Posterior cingulate gyrus (tissue), 11 donors: ENCODE measurements at regions not wholly inside any gene's neighbourhood (a gene's known extent, or its start where the extent isn't known, plus 50 kb on each side); places are given as distances from the start of the nearest gene placed in this dataset.
"Not testable (repeated sequence)": the region's sequence is repeated elsewhere in the genome, so short reads cannot be mapped to it uniquely, and the experiment has no call there.

ENCODE experiments used
- DNase-seq, 10 donors: peaks; one replicate each; pipeline versions ENCODE4 v3.0.0 to v3.0.0-alpha.2; 2020 to 2021; ENCODE audit warnings: mixed read lengths in 3 of 10
- intact Hi-C: fragments of 100-400 bp; cut with DNase I; formaldehyde crosslinking; loops from one replicate; pipeline ENCODE4 v1.15.1; 2023

DNA sequence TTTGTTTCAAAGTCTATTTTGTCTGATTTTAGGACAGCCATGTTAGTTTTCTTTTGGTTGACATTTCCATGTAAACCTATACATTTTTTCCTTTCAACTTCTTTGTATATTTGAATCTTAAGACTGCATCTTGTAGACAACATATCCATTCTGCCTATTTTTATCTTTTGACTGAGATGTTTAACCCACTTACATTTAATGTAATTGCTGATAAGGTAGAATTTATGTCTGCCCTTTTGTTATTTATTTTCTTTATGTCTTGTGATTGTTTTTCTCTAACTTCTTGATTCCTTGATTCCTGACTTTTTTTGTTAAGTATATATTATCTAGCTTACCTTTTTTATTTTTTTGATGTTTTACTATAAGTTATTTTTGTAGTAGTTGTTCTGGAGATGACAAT, 542.5 kb downstream of the SUCLG1 start:
- intact Hi-C loops: no loop called here
- DNase-seq: no peak

GRCh38 chr2:83915381-83915780, 543.7 kb downstream of the SUCLG1 start:
- DNase-seq: no peak
- intact Hi-C loops: no loop called here

GRCh38 chr2:83908750-83909149, 550.3 kb downstream of the SUCLG1 start:
- intact Hi-C loops: no loop called here
- no peak for DNase-seq

DNA sequence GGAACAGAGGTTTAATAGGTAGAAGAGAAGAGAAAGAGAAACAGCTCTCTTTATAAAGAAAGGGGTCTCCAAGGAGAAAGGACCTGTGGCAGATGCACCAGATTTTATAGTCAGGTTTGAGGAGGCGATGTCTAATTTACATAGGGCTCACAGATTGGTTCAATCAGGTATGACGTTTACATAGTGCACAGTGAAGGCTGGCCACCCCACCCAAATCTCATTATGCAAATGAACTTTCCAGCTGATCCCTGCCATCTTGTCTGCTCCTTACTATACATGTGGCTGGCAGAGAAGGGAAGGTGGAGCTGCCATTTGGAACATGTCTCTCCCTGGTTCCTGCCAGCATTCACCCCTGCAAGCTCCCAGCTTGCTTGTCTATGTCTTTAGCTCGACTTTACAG, 557.8 kb downstream of the SUCLG1 start:
- intact Hi-C loops: no loop called here
- DNase-seq: no peak

DNA sequence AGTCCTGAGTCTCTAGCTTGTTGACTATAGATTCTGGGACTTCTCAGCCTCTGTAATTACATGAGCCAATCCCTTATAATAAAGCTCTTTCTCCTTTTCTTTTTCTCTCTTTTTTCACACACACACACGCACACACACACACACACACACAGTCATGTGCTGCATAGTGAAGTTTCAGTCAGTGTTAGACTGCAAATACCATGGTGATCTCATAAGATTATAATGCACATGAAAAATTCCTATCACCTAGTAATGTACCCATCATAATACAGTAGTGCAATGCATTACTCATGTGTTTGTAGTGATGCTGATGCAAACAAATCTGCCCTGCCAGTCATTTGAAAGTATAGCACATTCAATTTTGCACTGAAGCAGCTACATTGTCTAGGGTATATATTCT, 558.2 kb downstream of the SUCLG1 start:
- no peak for DNase-seq

DNA sequence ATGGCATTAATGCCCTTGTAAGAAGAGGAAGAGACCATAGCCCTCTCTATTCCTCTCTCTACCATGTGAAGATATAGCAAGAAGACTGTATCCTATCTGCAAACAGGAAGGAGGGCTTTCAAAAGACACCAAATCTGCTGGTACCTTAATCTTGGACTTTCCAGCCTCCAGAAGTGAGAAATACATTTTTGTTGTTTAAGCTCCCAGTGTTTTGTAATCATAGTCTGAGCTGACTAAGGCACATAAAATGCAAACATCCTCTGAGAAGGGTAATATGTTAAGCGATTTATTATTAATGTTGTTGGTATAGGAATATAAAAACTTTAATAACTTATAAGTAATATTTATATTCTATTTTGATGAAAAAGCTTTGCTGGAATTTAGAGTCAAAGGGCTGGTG, 559.8 kb downstream of the SUCLG1 start:
- no peak for DNase-seq
- intact Hi-C loops: no loop called here

More for the DNA sequence above, 558.2 kb downstream of the SUCLG1 start:
- intact Hi-C loops: no loop called here

- intact Hi-C loops: no loop called here
- no peak for DNase-seq
Measured at GRCh38 chr2:83894976-83895375, 564.1 kb downstream of the SUCLG1 start.

DNA sequence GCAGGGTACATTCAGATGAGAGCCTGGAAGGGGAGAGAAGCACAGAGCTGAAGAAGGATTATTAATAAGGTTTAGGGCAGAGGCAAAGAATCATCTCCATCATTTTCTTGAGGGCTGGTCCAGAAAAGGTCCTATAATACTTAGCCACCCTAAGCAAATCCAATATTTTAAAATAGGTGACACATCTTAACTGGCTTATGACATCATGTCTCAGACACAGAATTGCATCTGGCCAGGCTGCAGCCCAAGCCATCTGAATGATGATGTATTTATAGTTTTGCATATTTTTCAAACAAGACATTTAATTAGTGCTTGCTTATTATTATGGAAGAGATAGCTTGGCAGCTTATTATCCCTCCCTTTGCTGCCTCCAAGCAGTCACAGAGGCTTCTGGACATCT, 571.3 kb downstream of the SUCLG1 start:
- DNase-seq: no peak
- intact Hi-C loops: no loop called here

GRCh38 chr2:83879127-83879526, 580.0 kb downstream of the SUCLG1 start:
- intact Hi-C loops: no loop called here
- peak in 2 of 10 donors; percentile 55 to 57 for DNase-seq

DNA sequence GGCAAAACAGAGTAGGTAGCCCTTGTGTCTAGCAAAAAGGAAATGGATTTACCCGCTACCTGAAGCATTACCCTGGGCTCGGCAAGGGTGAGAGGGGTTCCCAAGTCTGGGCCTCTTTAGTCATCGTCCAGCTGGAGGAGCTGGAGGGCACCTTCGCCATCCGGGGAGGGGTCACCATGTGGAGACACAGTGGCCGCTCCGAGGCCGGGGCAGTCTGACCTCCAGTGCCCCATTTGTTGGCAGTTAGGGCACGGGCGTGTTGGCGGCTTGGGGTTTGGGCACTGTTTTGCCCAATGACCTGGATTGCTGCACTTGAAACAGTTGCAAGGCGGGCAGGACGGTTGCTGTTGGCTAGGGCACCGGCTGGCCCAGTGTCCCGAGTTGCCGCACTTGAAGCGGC, 581.8 kb downstream of the SUCLG1 start:
- intact Hi-C loops: not testable (repeated sequence)
- DNase-seq: peak in 1 of 10 donors; percentile 75

DNA sequence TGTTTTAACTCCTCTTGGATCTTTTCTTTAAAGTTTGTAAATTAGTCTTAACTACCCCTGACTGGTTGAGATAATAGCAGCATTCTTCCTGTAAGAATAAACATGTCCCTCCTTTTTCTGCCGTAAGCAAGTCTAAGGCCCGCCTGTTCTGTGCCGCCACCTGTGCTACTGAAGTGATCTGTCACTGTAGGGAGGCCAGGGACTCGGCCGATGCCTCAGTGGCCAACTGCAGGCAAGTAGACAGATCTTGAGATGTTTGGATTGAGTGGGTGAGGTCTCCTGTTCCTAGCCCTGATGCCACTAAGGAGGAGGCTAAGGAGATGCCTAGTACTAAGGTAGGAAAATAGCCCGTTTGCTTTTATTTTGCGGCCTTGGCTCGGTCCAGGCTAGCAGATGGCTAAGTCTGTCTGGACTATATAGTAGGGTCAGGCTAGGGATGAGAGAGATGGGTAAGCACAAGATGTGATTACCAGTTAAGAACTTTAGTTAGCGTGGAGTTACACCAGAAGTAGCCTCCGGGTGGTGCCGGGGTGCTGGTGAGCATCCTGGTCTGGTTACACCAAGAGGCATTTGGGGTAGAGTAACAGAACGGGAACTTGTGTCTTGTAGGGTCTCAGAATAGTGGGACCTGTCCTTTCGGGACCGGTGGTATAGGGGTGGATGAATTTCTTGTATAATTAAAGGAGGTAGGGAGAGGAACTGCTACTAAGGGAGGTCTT, 584.2 kb downstream of the SUCLG1 start:
- peak in 1 of 10 donors; percentile 22 for DNase-seq
- intact Hi-C loops: no loop called here

- intact Hi-C loops: no loop called here
Measured at GRCh38 chr2:83874066-83874465, 585.0 kb downstream of the SUCLG1 start.

GRCh38 chr2:83873110-83873509, 586.0 kb downstream of the SUCLG1 start:
- intact Hi-C loops: no loop called here

More at GRCh38 chr2:83874066-83874465, 585.0 kb downstream of the SUCLG1 start:
- DNase-seq: peak in 2 of 10 donors; percentile 49 to 60

DNA sequence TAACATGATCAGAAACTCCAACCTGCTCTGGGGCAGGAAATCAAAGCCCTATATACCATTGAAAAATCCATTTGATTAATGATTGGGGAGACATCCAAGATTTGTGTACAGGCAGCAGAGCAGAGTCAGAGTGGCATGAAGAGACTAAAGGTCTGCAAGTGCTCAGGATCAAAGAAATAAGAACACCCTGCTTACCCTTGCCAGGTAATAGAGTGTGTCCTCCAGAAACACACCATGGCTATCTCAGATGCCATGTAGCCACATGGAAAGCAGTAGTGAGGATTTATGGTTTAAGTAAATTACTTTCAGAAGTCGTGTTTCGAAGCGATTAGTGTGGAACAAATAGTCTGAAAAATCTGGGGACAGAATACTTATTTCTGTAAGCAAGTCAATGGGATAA, 592.9 kb downstream of the SUCLG1 start:
- intact Hi-C loops: no loop called here
- no peak for DNase-seq

More at GRCh38 chr2:83873110-83873509, 586.0 kb downstream of the SUCLG1 start:
- DNase-seq: no peak

- no peak for DNase-seq
Measured at GRCh38 chr2:83862600-83862999, 596.5 kb downstream of the SUCLG1 start.

DNA sequence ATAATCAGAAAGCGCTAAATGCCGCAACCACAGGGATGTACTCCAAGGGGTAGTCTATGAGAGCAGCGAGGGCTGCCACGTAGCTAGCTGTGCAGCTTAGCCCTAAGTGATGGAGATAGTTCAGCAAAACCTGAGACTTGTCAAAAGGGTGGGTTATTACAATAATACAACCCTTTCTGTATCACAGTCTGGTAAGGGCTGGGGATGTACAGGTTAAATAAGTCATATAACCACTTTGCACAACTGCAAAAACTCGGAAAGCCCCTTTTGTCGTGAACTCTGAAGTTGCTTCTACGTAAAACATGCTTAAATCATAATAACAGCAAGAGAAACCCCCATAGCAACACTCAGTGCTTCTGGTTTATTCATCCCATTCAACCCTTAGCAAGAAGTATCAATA, 598.8 kb downstream of the SUCLG1 start:
- DNase-seq: no peak
- intact Hi-C loops: no loop called here

More at GRCh38 chr2:83862600-83862999, 596.5 kb downstream of the SUCLG1 start:
- intact Hi-C loops: no loop called here

DNA sequence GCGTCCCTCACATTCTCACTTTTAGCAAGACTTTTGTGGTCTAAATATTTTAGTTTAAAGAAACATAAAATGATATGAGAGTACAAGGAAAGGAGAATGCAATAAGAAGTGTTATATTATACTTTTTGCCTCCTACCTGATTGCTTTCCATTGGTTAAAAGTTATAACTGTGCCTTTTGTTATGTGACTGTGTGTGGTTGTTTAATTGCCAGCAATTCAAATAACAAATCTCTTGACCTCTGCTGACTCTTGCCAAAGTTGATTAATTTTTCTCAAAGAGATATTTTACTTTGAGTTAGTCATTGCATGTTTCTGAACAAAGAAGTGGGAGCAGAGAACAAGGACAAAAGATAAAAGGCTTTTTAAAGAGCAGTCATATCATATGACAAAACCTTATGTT, 599.5 kb downstream of the SUCLG1 start:
- intact Hi-C loops: no loop called here
- no peak for DNase-seq

- intact Hi-C loops: no loop called here
- peak in 2 of 10 donors; percentile 50 to 63 for DNase-seq
Measured at GRCh38 chr2:83851066-83851465, 608.0 kb downstream of the SUCLG1 start.

GRCh38 chr2:83850071-83850725, 608.9 kb downstream of the SUCLG1 start:
- intact Hi-C loops: no loop called here
- DNase-seq: no peak

- no peak for DNase-seq
- intact Hi-C loops: no loop called here
Measured at GRCh38 chr2:83844490-83844889, 614.6 kb downstream of the SUCLG1 start.

GRCh38 chr2:83842421-83842820, 616.7 kb downstream of the SUCLG1 start:
- intact Hi-C loops: no loop called here
- DNase-seq: no peak

GRCh38 chr2:83837823-83838222, 621.3 kb downstream of the SUCLG1 start:
- DNase-seq: no peak
- intact Hi-C loops: no loop called here
